Activated CD4-positive, alpha-beta T cell treated with anti-CD3 and anti-CD28 coated beads, Interleukin-2, amount 10 ng/mL, durations not matched to agents 24 days and 14 days (primary cell): ENCODE measurements at regions not wholly inside any gene's neighbourhood (a gene's known extent, or its start where the extent isn't known, plus 50 kb on each side); places are given as distances from the start of the nearest gene placed in this dataset.

ENCODE experiments used
- DNase-seq: peaks from one replicate; pipeline ENCODE4 v3.0.0; 2022
- H3K27ac Mint-ChIP-seq: one replicate; pipeline ENCODE4 v1.8.0; 2022; ENCODE audit warnings: mild to moderate bottlenecking, mixed read lengths
- H3K27me3 Mint-ChIP-seq: one replicate; pipeline ENCODE4 v1.8.0; 2022; ENCODE audit warnings: mixed read lengths
- H3K36me3 Mint-ChIP-seq: one replicate; pipeline ENCODE4 v1.8.0; 2022; ENCODE audit warnings: low read depth, mild to moderate bottlenecking, mixed read lengths
- H3K4me1 Mint-ChIP-seq: one replicate; pipeline ENCODE4 v1.8.0; 2021; ENCODE audit warnings: mixed read lengths
- H3K4me3 Mint-ChIP-seq: one replicate; pipeline ENCODE4 v1.8.0; 2022; ENCODE audit warnings: mild to moderate bottlenecking, moderate library complexity, mixed read lengths
- H3K9me3 Mint-ChIP-seq: one replicate; pipeline ENCODE4 v1.8.0; 2021; ENCODE audit warnings: mixed read lengths
- intact Hi-C: fragments of 100-400 bp; cut with micrococcal nuclease; formaldehyde crosslinking; loops from one replicate; pipeline ENCODE4 v1.15.1; 2023

DNA sequence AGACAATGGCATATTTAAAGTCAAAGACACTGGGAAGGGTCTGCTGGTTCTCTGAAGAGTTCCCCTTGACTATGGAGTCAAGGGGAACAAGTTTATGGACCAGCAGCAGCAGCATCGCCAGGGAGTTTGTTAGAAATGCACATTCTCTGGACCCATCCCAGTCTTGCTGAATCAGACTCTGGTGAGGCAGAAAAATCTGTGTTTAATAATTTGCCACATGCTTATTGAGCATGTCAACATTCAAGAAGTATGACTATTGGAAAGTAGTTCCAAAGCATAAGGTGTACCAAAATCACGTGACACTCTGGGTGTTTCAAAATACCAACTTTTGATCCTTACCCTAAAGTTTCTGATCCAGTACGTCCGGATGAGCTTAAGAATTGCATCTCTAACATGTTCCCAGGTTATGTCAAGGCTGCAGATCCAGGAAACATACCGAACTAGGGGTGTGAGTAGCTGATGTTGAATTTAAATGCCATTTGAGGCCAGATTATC lies 853.8 kb downstream of the TMEM182 start:
- Mint-ChIP-seq H3K4me3 (no peak overlapping the region), H3K4me1 (no peaks in the 10 kb centered on the region), H3K27ac (no peak overlapping the region), H3K27me3 (no peaks in the 10 kb centered on the region), H3K9me3 (peaks cover 9% of the 10 kb centered on the region), H3K36me3 (no peaks in the 10 kb centered on the region)
- intact Hi-C loops = no loop called here
- DNase-seq = no peak

DNA sequence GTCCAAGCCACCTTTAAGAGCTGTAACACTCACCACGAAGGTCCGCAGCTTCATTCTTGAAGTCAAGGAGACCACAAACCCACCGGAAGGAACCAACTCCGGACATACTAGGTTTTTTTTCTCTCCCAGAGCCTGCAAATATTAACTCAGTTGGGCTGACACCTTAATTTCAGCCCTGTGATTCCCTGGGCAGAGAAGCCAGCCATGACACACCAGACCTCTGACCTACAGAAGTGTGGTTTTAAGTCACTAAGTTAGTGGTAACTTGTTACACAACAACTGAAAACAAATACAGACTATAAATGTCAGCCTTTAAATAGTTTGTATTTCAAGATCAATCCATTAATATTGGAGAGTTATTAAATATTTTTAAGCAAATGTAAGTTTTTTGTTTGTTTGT lies 855.1 kb downstream of the TMEM182 start:
- Mint-ChIP-seq H3K4me1 (no peaks in the 10 kb centered on the region), H3K27ac (no peak overlapping the region), H3K36me3 (no peaks in the 10 kb centered on the region), H3K4me3 (no peak overlapping the region), H3K9me3 (peaks cover 9% of the 10 kb centered on the region), H3K27me3 (no peaks in the 10 kb centered on the region)
- intact Hi-C loops = no loop called here
- no peak for DNase-seq

DNA sequence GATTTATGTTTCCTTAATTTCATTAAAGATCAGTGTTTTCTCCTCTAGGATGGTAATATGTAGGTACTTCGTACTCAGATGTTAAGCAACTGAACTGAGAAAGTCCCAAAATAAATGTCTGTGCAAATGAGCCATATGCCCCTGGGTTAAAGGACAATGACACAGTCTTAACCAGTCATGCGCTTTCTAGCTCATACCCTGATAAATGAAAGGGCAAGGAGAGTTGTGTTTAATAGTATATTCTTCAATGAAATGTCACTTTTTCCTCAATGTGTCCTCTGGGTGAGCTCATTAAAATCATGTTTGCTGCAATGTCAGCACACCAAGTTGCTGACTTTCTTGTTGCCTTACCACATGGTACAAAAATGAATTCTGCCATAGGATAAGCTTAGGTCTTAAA lies 856.3 kb downstream of the TMEM182 start:
- H3K27me3 Mint-ChIP-seq = no peaks in the 10 kb centered on the region
- no peak overlapping the region for H3K4me3 Mint-ChIP-seq
- H3K4me1 Mint-ChIP-seq = no peaks in the 10 kb centered on the region
- intact Hi-C loops = no loop called here
- H3K27ac Mint-ChIP-seq = no peak overlapping the region
- no peak for DNase-seq
- peaks cover 9% of the 10 kb centered on the region for H3K9me3 Mint-ChIP-seq
- H3K36me3 Mint-ChIP-seq = no peaks in the 10 kb centered on the region

DNA sequence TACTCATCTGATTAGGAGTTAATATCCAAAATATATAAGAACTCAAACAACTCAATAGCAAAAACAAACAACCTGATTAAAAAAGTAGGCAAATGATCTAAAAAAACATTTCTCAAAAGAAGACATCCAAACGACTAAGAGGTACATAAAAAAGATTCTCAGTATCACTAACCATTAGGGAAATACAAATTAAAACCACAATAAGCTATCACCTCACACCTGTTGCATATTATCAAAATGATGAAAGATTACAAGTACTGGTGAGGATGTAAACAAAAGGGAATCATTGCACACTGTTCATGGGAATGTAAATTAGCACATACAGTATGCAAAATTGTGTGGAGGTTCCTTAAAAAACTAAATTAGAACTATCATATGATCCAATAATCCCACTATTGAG lies 865.5 kb downstream of the TMEM182 start:
- Mint-ChIP-seq H3K4me1 (no peaks in the 10 kb centered on the region), H3K9me3 (peaks cover 4% of the 10 kb centered on the region), H3K4me3 (no peak overlapping the region), H3K36me3 (no peaks in the 10 kb centered on the region), H3K27ac (no peak overlapping the region), H3K27me3 (no peaks in the 10 kb centered on the region)
- intact Hi-C loops = no loop called here
- DNase-seq = no peak

DNA sequence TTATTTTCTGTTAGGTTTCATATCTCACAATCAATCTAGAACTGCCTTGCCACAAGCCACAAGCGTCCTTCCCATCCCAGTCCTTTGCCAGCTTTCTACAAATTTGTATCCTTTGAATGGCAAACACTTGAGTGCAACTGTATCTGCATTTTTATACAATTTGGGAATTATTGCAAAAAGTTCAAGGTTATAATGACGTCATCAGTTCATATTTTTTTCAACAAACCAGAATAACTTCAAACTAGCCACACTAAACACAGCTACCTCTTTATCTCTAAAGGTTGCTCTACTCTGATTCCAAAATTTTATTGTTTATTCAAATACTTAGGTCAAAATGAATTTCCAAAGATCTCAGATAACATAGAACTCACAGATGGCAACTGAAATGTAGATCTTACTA lies 877.1 kb downstream of the TMEM182 start:
- peaks cover 3% of the 10 kb centered on the region for H3K9me3 Mint-ChIP-seq
- no peaks in the 10 kb centered on the region for H3K27me3 Mint-ChIP-seq
- no peaks in the 10 kb centered on the region for H3K36me3 Mint-ChIP-seq
- H3K4me1 Mint-ChIP-seq = no peaks in the 10 kb centered on the region
- H3K27ac Mint-ChIP-seq = no peak overlapping the region
- no peak for DNase-seq
- H3K4me3 Mint-ChIP-seq = no peak overlapping the region
- intact Hi-C loops = no loop called here

DNA sequence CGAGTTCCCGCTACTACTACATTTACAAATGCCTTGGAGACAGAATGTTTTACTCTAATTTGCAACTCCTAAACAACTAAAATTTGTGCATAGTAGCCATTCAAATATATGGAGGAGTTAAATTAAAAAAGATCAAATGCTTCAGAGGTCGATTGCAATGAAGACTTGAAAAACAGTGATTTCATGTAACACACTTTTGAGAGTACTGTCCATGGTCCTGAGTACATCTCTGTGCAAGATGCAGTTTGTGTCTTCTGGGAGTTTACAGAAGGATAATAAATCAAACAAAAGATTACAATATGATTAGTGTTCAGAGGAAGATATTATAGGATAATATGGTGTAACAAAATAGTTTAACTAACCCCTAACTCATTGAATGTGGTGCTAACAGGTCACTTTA lies 894.7 kb downstream of the TMEM182 start:
- H3K27ac Mint-ChIP-seq = no peak overlapping the region
- no peaks in the 10 kb centered on the region for H3K27me3 Mint-ChIP-seq
- DNase-seq = no peak
- no peaks in the 10 kb centered on the region for H3K4me1 Mint-ChIP-seq
- H3K36me3 Mint-ChIP-seq = no peaks in the 10 kb centered on the region
- no peaks in the 10 kb centered on the region for H3K9me3 Mint-ChIP-seq
- H3K4me3 Mint-ChIP-seq = no peak overlapping the region
- intact Hi-C loops = no loop called here

DNA sequence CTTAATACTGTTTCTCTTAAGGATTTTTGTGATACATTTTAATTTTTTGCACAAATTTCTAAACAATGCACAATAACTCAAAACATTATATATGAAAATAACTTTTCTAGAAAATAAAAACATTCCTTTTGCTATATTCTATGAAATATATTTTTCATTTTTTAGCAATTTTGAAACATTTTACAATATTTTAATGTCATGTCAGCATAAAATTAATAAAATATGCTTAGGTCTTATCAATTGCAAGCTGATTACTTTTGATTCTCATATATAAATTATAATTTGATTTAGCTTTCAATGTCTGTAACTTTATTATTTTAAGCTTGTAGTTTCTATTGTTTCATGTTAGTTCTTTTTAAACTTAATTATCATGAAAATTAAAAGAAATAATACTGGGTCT lies 898.7 kb downstream of the TMEM182 start:
- intact Hi-C loops = no loop called here
- Mint-ChIP-seq H3K4me1 (no peaks in the 10 kb centered on the region), H3K27me3 (no peaks in the 10 kb centered on the region)

DNA sequence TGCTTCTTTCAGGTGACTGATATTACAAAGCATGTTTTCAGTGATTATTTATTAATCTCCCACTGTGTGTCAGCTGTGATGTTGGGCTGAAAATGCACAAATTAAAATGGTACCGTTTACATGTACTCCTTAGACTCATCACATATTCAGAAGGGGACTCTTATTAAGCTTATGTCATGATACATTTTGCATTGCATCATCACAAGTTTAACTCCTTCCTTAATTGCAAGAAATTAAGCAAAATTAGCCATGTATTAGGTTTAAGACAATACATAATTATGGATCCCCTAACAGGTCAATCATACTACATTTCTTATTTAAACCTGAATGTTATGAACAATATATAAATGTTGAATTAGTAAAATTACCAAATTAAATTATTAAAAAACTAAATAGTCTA lies 899.1 kb downstream of the TMEM182 start:
- Mint-ChIP-seq H3K36me3 (no peaks in the 10 kb centered on the region), H3K4me1 (no peaks in the 10 kb centered on the region), H3K27ac (no peak overlapping the region), H3K9me3 (no peaks in the 10 kb centered on the region), H3K27me3 (no peaks in the 10 kb centered on the region), H3K4me3 (no peak overlapping the region)
- DNase-seq = no peak
- intact Hi-C loops = no loop called here

More for the DNA sequence above, 898.7 kb downstream of the TMEM182 start:
- Mint-ChIP-seq H3K27ac (no peak overlapping the region), H3K9me3 (no peaks in the 10 kb centered on the region), H3K36me3 (no peaks in the 10 kb centered on the region), H3K4me3 (no peak overlapping the region)
- no peak for DNase-seq

DNA sequence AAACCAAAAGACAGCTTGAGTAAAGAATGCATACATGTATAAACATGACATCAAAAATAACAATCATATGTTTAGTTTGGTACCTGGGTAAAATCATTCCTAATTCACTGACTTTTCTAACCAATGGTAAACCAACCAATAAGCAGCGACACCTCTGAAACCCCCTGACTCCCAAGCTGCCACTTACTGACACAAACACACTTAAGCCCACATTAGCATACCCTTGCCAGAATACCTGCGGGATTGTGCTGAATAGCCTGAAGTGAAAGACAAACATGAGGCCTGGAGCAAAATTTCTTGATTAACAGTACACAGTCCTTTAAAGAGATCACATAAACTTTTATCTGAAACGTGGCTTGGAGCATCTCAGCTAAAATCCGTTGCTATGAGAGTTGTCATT lies 902.9 kb downstream of the TMEM182 start:
- no peaks in the 10 kb centered on the region for H3K9me3 Mint-ChIP-seq
- no peak overlapping the region for H3K27ac Mint-ChIP-seq
- intact Hi-C loops = no loop called here
- no peaks in the 10 kb centered on the region for H3K36me3 Mint-ChIP-seq
- no peaks in the 10 kb centered on the region for H3K4me1 Mint-ChIP-seq
- DNase-seq = no peak
- no peaks in the 10 kb centered on the region for H3K27me3 Mint-ChIP-seq
- H3K4me3 Mint-ChIP-seq = no peak overlapping the region

DNA sequence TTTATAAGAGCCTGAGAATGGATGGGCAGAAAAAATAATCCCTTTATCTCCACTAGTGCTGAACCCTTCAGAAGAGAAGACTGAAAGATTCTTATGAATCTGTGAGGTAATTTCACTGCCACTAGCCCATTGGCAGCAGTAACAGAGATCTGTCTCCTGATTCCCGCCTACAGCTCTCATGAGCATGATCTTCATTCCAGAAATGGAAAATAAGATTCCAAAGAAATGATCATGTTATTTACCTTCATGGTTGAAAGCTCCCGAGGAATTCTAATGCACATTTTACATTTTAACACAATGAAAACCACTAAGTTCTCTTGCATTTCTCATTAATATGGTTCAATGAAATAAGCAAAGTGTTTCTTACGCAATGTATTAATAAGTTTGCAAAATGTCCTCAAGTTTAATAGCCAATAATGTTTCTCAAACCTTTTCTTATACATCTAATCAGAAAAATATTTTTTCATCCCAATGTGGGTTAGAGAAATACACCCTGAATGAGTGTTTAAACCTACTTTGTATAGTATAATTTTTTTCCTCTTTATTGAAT lies 905.6 kb downstream of the TMEM182 start:
- no peak for DNase-seq
- H3K36me3 Mint-ChIP-seq = no peaks in the 10 kb centered on the region
- no peaks in the 10 kb centered on the region for H3K9me3 Mint-ChIP-seq
- no peak overlapping the region for H3K4me3 Mint-ChIP-seq
- intact Hi-C loops = no loop called here
- no peak overlapping the region for H3K27ac Mint-ChIP-seq
- no peaks in the 10 kb centered on the region for H3K27me3 Mint-ChIP-seq
- H3K4me1 Mint-ChIP-seq = no peaks in the 10 kb centered on the region

DNA sequence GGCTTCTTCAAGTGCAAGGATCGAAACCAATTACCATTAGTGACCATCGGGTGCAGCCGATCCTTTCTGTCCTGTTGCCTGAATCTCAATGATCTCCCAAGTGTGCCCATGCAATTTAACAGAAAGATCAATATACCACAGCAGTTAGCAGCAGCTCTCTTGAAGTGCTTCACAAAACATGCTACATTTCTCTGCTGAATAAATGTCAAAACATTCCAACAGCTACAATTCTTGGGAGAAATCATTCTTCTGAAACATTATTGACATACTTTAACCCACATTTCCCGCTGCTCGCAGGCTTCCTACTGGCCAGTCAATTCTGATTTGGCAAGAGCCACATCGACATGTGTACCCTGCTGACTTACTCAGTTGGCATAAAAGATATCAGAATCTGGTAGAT lies 907.7 kb downstream of the TMEM182 start:
- no peak for DNase-seq
- H3K4me3 Mint-ChIP-seq = no peak overlapping the region
- intact Hi-C loops = no loop called here
- H3K27ac Mint-ChIP-seq = no peak overlapping the region
- H3K36me3 Mint-ChIP-seq = no peaks in the 10 kb centered on the region
- H3K27me3 Mint-ChIP-seq = no peaks in the 10 kb centered on the region
- no peaks in the 10 kb centered on the region for H3K4me1 Mint-ChIP-seq
- no peaks in the 10 kb centered on the region for H3K9me3 Mint-ChIP-seq
